GM12891 (cell line): ENCODE measurements at regions not wholly inside any gene's neighbourhood (a gene's known extent, or its start where the extent isn't known, plus 50 kb on each side); places are given as distances from the start of the nearest gene placed in this dataset.

Source experiments
- PAX5 ChIP-seq: IDR thresholded peaks from 2 replicates; pipeline ENCODE4 v1.6.1; 2011; ENCODE audit warnings: low read length, moderate library complexity, mild to moderate bottlenecking; ENCODE audit not compliant: insufficient read depth, severe bottlenecking
- POLR2A ChIP-seq: IDR thresholded peaks from 2 replicates; pipeline ENCODE4 v1.6.1; 2011; ENCODE audit warnings: low read depth, low read length, control low read depth
- POLR2AphosphoS5 ChIP-seq: IDR thresholded peaks from 2 replicates; pipeline ENCODE4 v1.6.1; 2011; ENCODE audit warnings: low read depth, low read length, control low read depth
- TAF1 ChIP-seq: IDR thresholded peaks from 2 replicates; pipeline ENCODE4 v1.6.1; 2011; ENCODE audit warnings: low read depth, low read length, control low read depth

- TF ChIP-seq POLR2A (no peak), TAF1 (no peak), POLR2AphosphoS5 (no peak), PAX5 (no peak)
These were observed 193.0 kb upstream of the PITRM1 start for GRCh38 chr10:3365630-3366029.
